OCI-LY3 (cell line): ENCODE measurements at regions not wholly inside any gene's neighbourhood (a gene's known extent, or its start where the extent isn't known, plus 50 kb on each side); places are given as distances from the start of the nearest gene placed in this dataset.
"Not testable (repeated sequence)": the region's sequence is repeated elsewhere in the genome, so short reads cannot be mapped to it uniquely, and the experiment has no call there.

Source experiments
- CTCF ChIP-seq: fragments of 200-600, 300-600 bp; sonication (generic); IDR thresholded peaks from 2 replicates; pipeline ENCODE4 v1.5.1; 2014; ENCODE audit warnings: antibody characterized with exemption, low read length, low read depth
- EZH2phosphoT487 ChIP-seq: fragments of 200-600 bp; shearing (Covaris generic); IDR thresholded peaks from 2 replicates; pipeline ENCODE4 v1.6.1; 2018; ENCODE audit warnings: antibody characterized with exemption, mixed run types, low read depth

- not testable (repeated sequence) for TF ChIP-seq CTCF, EZH2phosphoT487
These were observed 1950.0 kb upstream of the DEFB115 start for GRCh38 chr20:29307484-29307883.
